ENCODE measurements at regions not wholly inside any gene's neighbourhood (a gene's known extent, or its start where the extent isn't known, plus 50 kb on each side); places are given as distances from the start of the nearest gene placed in this dataset.

- DNase-seq (ENCODE audit: low spot score): no peak
These were observed 133.4 kb downstream of the ATG4C start for GRCh38 chr1:62917314-62917713.

- DNase-seq (ENCODE audit: low spot score): no peak
These were observed 133.9 kb downstream of the ATG4C start for GRCh38 chr1:62917805-62918204.

- DNase-seq (ENCODE audit: low spot score): no peak
These were observed 134.8 kb downstream of the ATG4C start for GRCh38 chr1:62918700-62919099.

GRCh38 chr1:62922006-62922405 lies 138.1 kb downstream of the ATG4C start:
- no peak for DNase-seq (ENCODE audit: low spot score)

GRCh38 chr1:62924983-62925790 lies 141.3 kb downstream of the ATG4C start:
- no peak for DNase-seq (ENCODE audit: low spot score)

- no peak for DNase-seq (ENCODE audit: low spot score)
These were observed 142.8 kb downstream of the ATG4C start for GRCh38 chr1:62926681-62927252.

- no peak for DNase-seq (ENCODE audit: low spot score)
These were observed 145.0 kb downstream of the ATG4C start for GRCh38 chr1:62928885-62929284.

GRCh38 chr1:62937634-62938296 lies 153.8 kb downstream of the ATG4C start:
- DNase-seq (ENCODE audit: low spot score): no peak

- DNase-seq (ENCODE audit: low spot score): no peak
These were observed 157.8 kb downstream of the ATG4C start for GRCh38 chr1:62941780-62942179.

- DNase-seq (ENCODE audit: low spot score): no peak
These were observed 162.6 kb downstream of the ATG4C start for GRCh38 chr1:62946511-62946910.

- no peak for DNase-seq (ENCODE audit: low spot score)
These were observed 167.5 kb downstream of the ATG4C start for GRCh38 chr1:62951428-62951827.

GRCh38 chr1:62952596-62952995 lies 168.7 kb downstream of the ATG4C start:
- no peak for DNase-seq (ENCODE audit: low spot score)

GRCh38 chr1:62953633-62954032 lies 169.7 kb downstream of the ATG4C start:
- no peak for DNase-seq (ENCODE audit: low spot score)

- DNase-seq (ENCODE audit: low spot score): no peak
These were observed 170.8 kb downstream of the ATG4C start for GRCh38 chr1:62954758-62955157.

GRCh38 chr1:62955666-62956065 lies 171.7 kb downstream of the ATG4C start:
- no peak for DNase-seq (ENCODE audit: low spot score)

GRCh38 chr1:62962014-62962812 lies 178.3 kb downstream of the ATG4C start:
- DNase-seq (ENCODE audit: low spot score): no peak

GRCh38 chr1:62962901-62963776 lies 179.2 kb downstream of the ATG4C start:
- DNase-seq (ENCODE audit: low spot score): peak; percentile 59

GRCh38 chr1:62964141-62964540 lies 180.2 kb downstream of the ATG4C start:
- no peak for DNase-seq (ENCODE audit: low spot score)

- DNase-seq (ENCODE audit: low spot score): no peak
These were observed 183.1 kb downstream of the ATG4C start for GRCh38 chr1:62967031-62967430.

- DNase-seq (ENCODE audit: low spot score): no peak
These were observed 193.4 kb downstream of the ATG4C start for GRCh38 chr1:62977366-62977765.

- no peak for DNase-seq (ENCODE audit: low spot score)
These were observed 194.8 kb downstream of the ATG4C start for GRCh38 chr1:62978741-62979140.

All from H4 (cell line).